ENCODE measurements at regions not wholly inside any gene's neighbourhood (a gene's known extent, or its start where the extent isn't known, plus 50 kb on each side); places are given as distances from the start of the nearest gene placed in this dataset.

DNA sequence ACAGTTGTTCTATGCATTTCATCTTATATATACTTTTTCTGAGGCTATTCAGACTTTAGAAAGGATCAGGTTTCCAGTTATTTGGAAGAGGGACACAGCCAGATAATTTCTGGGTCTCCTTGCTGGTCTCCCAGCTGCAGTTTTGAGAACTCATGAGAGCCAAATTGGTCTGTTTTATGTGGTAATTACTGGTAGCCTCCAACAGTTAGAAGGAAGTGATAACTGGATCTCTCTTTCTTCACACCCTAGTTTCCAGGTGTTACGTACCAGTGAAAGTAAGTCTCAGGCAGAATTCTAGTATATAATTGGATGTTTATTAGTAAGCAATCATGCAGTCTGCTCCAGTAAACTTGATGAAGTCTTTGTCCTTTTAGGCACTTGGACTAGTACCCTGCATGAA is 63.2 kb upstream of the RPS23 start:
- TF ChIP-seq, protein P1, sequence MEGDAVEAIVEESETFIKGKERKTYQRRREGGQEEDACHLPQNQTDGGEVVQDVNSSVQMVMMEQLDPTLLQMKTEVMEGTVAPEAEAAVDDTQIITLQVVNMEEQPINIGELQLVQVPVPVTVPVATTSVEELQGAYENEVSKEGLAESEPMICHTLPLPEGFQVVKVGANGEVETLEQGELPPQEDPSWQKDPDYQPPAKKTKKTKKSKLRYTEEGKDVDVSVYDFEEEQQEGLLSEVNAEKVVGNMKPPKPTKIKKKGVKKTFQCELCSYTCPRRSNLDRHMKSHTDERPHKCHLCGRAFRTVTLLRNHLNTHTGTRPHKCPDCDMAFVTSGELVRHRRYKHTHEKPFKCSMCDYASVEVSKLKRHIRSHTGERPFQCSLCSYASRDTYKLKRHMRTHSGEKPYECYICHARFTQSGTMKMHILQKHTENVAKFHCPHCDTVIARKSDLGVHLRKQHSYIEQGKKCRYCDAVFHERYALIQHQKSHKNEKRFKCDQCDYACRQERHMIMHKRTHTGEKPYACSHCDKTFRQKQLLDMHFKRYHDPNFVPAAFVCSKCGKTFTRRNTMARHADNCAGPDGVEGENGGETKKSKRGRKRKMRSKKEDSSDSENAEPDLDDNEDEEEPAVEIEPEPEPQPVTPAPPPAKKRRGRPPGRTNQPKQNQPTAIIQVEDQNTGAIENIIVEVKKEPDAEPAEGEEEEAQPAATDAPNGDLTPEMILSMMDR (IDR thresholded peaks at IDR 0.05; ENCODE audit: insufficient read depth, low read depth, low read length): no peak
- no peak for TF ChIP-seq EZH2 (IDR thresholded peaks at IDR 0.05; ENCODE audit: insufficient read depth, low read length)
